ENCODE measurements at regions not wholly inside any gene's neighbourhood (a gene's known extent, or its start where the extent isn't known, plus 50 kb on each side); places are given as distances from the start of the nearest gene placed in this dataset.

DNA sequence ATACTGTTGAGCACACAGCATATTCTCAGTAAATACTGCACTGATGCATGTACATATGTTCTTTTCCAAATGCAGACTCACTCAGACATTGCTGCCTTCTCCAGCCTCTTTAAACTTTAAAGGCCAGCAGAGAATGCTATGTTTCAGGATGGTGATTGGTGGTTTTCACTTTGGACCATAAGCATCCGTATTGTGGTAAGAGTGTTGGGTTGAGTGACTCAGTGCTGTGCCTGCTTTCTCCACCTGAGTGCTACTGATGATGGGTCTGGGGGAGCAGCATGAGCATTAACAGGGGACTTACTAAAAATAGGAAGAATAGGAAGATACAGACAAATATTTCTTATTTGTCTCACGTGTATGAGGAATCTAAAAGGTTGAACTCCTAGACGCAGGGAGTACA, 56.3 kb upstream of the ZNF92 start:
- TF ChIP-seq, protein P1, sequence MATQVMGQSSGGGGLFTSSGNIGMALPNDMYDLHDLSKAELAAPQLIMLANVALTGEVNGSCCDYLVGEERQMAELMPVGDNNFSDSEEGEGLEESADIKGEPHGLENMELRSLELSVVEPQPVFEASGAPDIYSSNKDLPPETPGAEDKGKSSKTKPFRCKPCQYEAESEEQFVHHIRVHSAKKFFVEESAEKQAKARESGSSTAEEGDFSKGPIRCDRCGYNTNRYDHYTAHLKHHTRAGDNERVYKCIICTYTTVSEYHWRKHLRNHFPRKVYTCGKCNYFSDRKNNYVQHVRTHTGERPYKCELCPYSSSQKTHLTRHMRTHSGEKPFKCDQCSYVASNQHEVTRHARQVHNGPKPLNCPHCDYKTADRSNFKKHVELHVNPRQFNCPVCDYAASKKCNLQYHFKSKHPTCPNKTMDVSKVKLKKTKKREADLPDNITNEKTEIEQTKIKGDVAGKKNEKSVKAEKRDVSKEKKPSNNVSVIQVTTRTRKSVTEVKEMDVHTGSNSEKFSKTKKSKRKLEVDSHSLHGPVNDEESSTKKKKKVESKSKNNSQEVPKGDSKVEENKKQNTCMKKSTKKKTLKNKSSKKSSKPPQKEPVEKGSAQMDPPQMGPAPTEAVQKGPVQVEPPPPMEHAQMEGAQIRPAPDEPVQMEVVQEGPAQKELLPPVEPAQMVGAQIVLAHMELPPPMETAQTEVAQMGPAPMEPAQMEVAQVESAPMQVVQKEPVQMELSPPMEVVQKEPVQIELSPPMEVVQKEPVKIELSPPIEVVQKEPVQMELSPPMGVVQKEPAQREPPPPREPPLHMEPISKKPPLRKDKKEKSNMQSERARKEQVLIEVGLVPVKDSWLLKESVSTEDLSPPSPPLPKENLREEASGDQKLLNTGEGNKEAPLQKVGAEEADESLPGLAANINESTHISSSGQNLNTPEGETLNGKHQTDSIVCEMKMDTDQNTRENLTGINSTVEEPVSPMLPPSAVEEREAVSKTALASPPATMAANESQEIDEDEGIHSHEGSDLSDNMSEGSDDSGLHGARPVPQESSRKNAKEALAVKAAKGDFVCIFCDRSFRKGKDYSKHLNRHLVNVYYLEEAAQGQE (IDR thresholded peaks at IDR 0.05; ENCODE audit: insufficient read depth in 1 of 2, low read depth in 2 of 2, low read length in 2 of 2), result no peak
- TF ChIP-seq POLR2AphosphoS5 (IDR thresholded peaks at IDR 0.05; ENCODE audit: low read depth, low read length) (no peak), FOXP2 (optimal IDR thresholded peaks at IDR 0.05; ENCODE audit: borderline replicate concordance, extremely low read depth, extremely low read length, insufficient read depth) (no peak), SIN3A (IDR thresholded peaks at IDR 0.05; ENCODE audit: borderline replicate concordance, insufficient read depth, low read length) (no peak), TAF1 (IDR thresholded peaks at IDR 0.05; ENCODE audit: borderline replicate concordance, insufficient read depth, low read length) (no peak)

DNA sequence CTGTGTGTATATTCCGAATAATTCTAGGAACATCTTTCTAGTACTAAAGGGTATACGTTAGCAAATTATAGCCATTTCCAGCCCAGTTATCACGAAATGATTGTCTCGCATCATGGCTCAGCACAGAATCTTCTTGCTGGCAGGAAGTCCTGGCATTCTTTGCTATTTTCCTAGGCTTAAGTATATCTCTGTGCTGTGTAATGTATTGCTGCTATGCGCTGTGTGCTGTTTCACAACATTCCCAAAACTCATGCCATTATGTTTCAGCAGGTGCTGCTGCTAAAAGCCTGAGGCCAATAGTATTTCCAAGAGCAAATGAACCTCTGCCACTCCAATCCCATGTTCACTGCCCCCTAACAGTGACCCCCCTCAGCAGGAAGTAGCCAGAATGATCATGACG, 62.9 kb upstream of the ZNF92 start:
- no peak for TF ChIP-seq POLR2AphosphoS5 (IDR thresholded peaks at IDR 0.05; ENCODE audit: low read depth, low read length)
- no peak for TF ChIP-seq SIN3A (IDR thresholded peaks at IDR 0.05; ENCODE audit: borderline replicate concordance, insufficient read depth, low read length)
- TF ChIP-seq, protein P1 (IDR thresholded peaks at IDR 0.05; ENCODE audit: insufficient read depth in 1 of 2, low read depth in 2 of 2, low read length in 2 of 2), result no peak
- no peak for TF ChIP-seq FOXP2 (optimal IDR thresholded peaks at IDR 0.05; ENCODE audit: borderline replicate concordance, extremely low read depth, extremely low read length, insufficient read depth)
- no peak for TF ChIP-seq TAF1 (IDR thresholded peaks at IDR 0.05; ENCODE audit: borderline replicate concordance, insufficient read depth, low read length)

DNA sequence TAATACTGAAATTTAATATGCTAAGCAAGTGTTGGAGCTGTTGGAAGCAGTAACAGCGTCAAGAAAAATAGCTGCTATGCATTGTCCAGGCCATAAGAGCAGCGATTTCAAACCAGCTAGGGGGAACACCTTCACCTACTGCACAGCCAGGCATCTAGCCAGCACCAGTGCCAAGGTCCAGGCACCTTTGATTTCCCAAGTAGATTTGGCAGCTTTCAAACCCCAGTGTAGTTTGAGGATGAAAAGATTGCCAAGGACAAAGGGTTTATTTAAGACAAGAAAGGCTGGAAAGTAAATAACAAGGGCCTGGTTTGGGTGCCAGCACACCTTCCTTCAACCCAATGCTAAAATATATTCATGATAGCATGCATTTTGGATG, 65.4 kb upstream of the ZNF92 start:
- TF ChIP-seq TAF1 (IDR thresholded peaks at IDR 0.05; ENCODE audit: borderline replicate concordance, insufficient read depth, low read length) (no peak), POLR2AphosphoS5 (IDR thresholded peaks at IDR 0.05; ENCODE audit: low read depth, low read length) (no peak), FOXP2 (optimal IDR thresholded peaks at IDR 0.05; ENCODE audit: borderline replicate concordance, extremely low read depth, extremely low read length, insufficient read depth) (no peak), SIN3A (IDR thresholded peaks at IDR 0.05; ENCODE audit: borderline replicate concordance, insufficient read depth, low read length) (no peak)
- TF ChIP-seq, protein P1 (IDR thresholded peaks at IDR 0.05; ENCODE audit: insufficient read depth in 1 of 2, low read depth in 2 of 2, low read length in 2 of 2), result no peak

DNA sequence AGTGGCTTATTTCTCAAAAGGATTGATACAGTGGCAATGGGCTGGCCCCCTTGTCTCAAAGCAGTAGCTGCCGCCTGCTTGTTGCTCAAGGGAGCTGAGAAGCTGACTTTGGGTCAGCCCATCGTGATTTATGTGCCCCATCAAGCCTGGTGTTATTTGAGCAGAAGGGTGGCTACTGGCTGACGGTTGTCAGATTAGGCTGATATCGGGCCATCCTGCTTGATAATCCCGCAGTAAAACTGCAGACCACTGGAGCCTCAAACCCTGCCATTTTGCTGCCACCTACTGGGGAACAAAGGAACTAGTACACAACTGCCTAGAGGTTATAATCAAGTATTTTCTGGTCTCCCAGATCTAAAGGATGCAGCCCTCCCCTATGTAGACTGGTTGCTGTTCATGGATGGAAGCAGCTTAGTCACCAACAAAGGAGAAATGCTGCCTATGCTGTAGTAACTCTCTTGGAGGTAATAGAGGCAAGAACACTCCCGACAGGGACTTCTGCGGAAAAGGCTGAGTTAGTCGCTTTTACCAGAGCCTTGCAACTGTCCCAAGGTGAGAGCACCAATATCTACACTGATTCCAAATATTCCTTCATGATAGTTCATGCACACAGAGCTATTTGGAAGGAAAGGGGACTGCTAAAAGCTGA, 65.9 kb upstream of the ZNF92 start:
- TF ChIP-seq SIN3A (IDR thresholded peaks at IDR 0.05; ENCODE audit: borderline replicate concordance, insufficient read depth, low read length), result no peak
- no peak for TF ChIP-seq FOXP2 (optimal IDR thresholded peaks at IDR 0.05; ENCODE audit: borderline replicate concordance, extremely low read depth, extremely low read length, insufficient read depth)
- TF ChIP-seq POLR2AphosphoS5 (IDR thresholded peaks at IDR 0.05; ENCODE audit: low read depth, low read length), result no peak
- TF ChIP-seq TAF1 (IDR thresholded peaks at IDR 0.05; ENCODE audit: borderline replicate concordance, insufficient read depth, low read length), result no peak
- TF ChIP-seq, protein P1 (IDR thresholded peaks at IDR 0.05; ENCODE audit: insufficient read depth in 1 of 2, low read depth in 2 of 2, low read length in 2 of 2), result no peak

Data from PFSK-1 (cell line).